Stomach (tissue), 8 donors: ENCODE measurements at regions not wholly inside any gene's neighbourhood (a gene's known extent, or its start where the extent isn't known, plus 50 kb on each side); places are given as distances from the start of the nearest gene placed in this dataset.

ENCODE experiments used
- DNase-seq, 2 donors: peaks; one replicate each; pipeline versions ENCODE4 v3.0.0 to v3.0.0-alpha.2; 2013 to 2019
- H3K27ac ChIP-seq, 5 donors: fragments of 200-600 bp in 4 of 5; sonication (generic) in 4 of 5; one replicate each; pipeline ENCODE4 v1.5.1; 2013 to 2019; ENCODE audit warnings: mild to moderate bottlenecking in 1 of 5, moderate library complexity in 1 of 5
- H3K27me3 ChIP-seq, 3 donors: fragments of 200-600 bp; sonication (generic); one replicate each; pipeline ENCODE4 v1.5.1; 2017 to 2019; ENCODE audit warnings: mixed run types in 1 of 3
- H3K36me3 ChIP-seq, 4 donors: fragments of 200-600 bp; sonication (generic); 1 replicate in 3 of 4; 2 replicates in 1 of 4; pipeline ENCODE4 v1.5.1; 2016 to 2019
- H3K4me1 ChIP-seq, 4 donors: fragments of 200-600 bp; sonication (generic); one replicate each; pipeline ENCODE4 v1.5.1; 2016 to 2019
- H3K4me3 ChIP-seq, 4 donors: fragments of 200-600 bp; sonication (generic) in 3 of 4; one replicate each; pipeline ENCODE4 v1.5.1; 2016 to 2019; ENCODE audit warnings: mild to moderate bottlenecking in 1 of 4
- H3K9me3 ChIP-seq, 4 donors: fragments of 200-600 bp; sonication (generic); one replicate each; pipeline ENCODE4 v1.5.1; 2016 to 2019
- EP300 ChIP-seq: sonication (generic); formaldehyde crosslinking; IDR thresholded peaks from one replicate; pipeline ENCODE4 v1.6.1; 2017; ENCODE audit warnings: antibody characterized with exemption
- POLR2A ChIP-seq, 4 donors: fragments of 450-650 bp; IDR thresholded peaks; one replicate each; pipeline ENCODE4 v1.6.1; 2016; ENCODE audit warnings: antibody characterized with exemption in 4 of 4, control low read depth in 2 of 4, mild to moderate bottlenecking in 1 of 4, moderate library complexity in 1 of 4
- POLR2AphosphoS5 ChIP-seq, 3 donors: sonication (generic); formaldehyde crosslinking; IDR thresholded peaks; one replicate each; pipeline ENCODE4 v1.6.1; 2016; ENCODE audit warnings: antibody characterized with exemption in 3 of 3
- WGBS, 5 donors: extraction: QIAGEN DNeasy Blood & Tissue Kit in 3 of 5; methylation state at CpG; one replicate each; pipeline versions ENCODE4 v1.1.5 to v1.1.7; 2013 to 2018; 5-methylcytosine and 5-hydroxymethylcytosine counted together
- intact Hi-C: fragments of 100-400 bp; cut with DNase I; formaldehyde crosslinking; loops from one replicate; pipeline ENCODE4 v1.15.1; 2023; ENCODE audit warnings: low total_unique reads
- TF ChIP-seq, protein P1 (sequence below), 7 experiments: fragments of 450-650 bp in 4 of 7; fragments of 200-600 bp in 3 of 7; sonication (generic) in 3 of 7; IDR thresholded peaks; one replicate each; pipeline ENCODE4 v1.5.1; 2016 to 2019; ENCODE audit warnings: antibody characterized with exemption in 7 of 7, control low read depth in 2 of 7, mild to moderate bottlenecking in 1 of 7
- donor health status: healthy with polysubstance abuse.
- donor health status: Bipolar disorder and iron deficiency.
- donor health status: healthy.

GRCh38 chr6:140372064-140372463 is 997.6 kb upstream of the CITED2 start:
- H3K9me3 ChIP-seq = peaks cover 0 to 4% (median 0%) of the 10 kb centered on the region in 4 donors
- peaks cover 0 to 6% (median 0%) of the 10 kb centered on the region in 4 donors for H3K4me1 ChIP-seq
- H3K27me3 ChIP-seq = no peaks in the 10 kb centered on the region
- H3K27ac ChIP-seq = no peak overlapping the region
- TF ChIP-seq, protein P1, sequence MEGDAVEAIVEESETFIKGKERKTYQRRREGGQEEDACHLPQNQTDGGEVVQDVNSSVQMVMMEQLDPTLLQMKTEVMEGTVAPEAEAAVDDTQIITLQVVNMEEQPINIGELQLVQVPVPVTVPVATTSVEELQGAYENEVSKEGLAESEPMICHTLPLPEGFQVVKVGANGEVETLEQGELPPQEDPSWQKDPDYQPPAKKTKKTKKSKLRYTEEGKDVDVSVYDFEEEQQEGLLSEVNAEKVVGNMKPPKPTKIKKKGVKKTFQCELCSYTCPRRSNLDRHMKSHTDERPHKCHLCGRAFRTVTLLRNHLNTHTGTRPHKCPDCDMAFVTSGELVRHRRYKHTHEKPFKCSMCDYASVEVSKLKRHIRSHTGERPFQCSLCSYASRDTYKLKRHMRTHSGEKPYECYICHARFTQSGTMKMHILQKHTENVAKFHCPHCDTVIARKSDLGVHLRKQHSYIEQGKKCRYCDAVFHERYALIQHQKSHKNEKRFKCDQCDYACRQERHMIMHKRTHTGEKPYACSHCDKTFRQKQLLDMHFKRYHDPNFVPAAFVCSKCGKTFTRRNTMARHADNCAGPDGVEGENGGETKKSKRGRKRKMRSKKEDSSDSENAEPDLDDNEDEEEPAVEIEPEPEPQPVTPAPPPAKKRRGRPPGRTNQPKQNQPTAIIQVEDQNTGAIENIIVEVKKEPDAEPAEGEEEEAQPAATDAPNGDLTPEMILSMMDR (IDR thresholded peaks at IDR 0.05) = no peak
- no peak for TF ChIP-seq EP300
- no peak for TF ChIP-seq POLR2A (IDR thresholded peaks at IDR 0.05)
- H3K4me3 ChIP-seq = no peak overlapping the region
- intact Hi-C loops = no loop called here
- DNase-seq = no peak
- no peaks in the 10 kb centered on the region for H3K36me3 ChIP-seq
- 70 to 81% (median 80%) methylated on average over 4 of the region's 4 CpGs for WGBS, 5 donors

DNA sequence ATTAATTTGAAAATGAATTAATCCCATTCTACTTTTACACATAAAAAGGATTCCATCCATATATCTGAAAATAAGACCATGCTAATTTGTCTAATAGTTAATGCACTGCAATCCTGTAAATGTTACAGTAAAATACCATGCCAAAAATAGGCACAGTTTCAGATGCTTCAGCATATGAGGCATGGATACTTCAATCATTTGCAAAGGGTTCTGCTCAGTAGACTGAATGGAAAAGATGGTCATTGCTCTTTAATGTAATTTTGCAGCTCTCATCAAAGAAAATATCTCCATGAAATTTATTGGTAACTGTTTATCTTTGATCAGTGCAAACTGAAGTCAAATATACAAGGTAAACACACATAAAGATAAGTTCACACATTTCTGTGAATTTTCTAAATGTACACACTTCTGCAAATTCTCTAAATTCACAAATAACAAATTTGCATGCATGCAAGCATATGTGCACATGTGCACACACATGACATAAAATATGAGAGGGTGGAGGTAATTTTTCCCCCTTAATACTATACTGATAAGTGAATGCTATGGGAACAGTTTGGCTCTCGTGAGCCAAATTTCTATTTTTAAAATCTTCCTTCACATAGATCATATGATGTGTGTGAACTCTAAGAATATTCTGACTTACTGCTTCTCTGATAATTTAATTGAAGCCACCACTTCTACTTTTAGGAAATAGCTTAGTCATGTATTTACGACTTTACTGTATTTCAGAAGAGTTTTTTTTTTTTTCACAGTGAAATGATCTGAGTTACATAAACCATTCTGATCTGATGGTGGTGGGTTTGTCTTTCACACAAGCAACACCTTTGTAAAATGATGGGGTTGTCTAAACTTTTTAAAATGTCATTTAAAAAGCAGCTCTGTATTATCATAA is 996.8 kb upstream of the CITED2 start:
- 44 to 55% (median 48%) methylated on average over 2 of the region's 2 CpGs for WGBS, 5 donors
- Histone ChIP-seq H3K27ac (no peak overlapping the region), H3K9me3 (peaks cover 0 to 4% (median 0%) of the 10 kb centered on the region in 4 donors), H3K27me3 (no peaks in the 10 kb centered on the region), H3K4me3 (no peak overlapping the region), H3K4me1 (peaks cover 0 to 6% (median 0%) of the 10 kb centered on the region in 4 donors), H3K36me3 (no peaks in the 10 kb centered on the region)
- intact Hi-C loops = no loop called here
- no peak for TF ChIP-seq POLR2AphosphoS5 (IDR thresholded peaks at IDR 0.05)
- DNase-seq = no peak

DNA sequence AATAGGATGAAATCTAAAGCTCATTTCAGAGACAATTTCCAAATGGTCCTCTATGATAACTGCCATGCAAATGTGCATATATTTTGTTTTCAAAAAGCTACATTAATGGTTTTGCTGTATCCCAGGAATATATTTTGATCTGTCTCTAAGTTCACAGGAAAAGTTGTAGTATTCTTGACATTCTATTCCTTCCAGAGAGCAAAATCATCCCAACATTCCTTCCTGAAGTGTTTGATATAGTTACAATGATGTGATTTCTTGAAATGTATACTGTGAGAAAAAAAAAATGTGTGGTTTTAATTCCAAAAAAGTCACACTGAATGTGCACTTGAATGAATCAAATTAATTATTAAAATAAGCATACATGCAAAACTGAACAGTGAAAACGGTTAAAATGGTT is 996.0 kb upstream of the CITED2 start:
- DNase-seq = no peak
- Histone ChIP-seq H3K9me3 (peaks cover 0 to 4% (median under 1%) of the 10 kb centered on the region in 4 donors), H3K36me3 (no peaks in the 10 kb centered on the region), H3K27ac (no peak overlapping the region), H3K4me3 (no peak overlapping the region), H3K4me1 (peaks cover 0 to 6% (median 0%) of the 10 kb centered on the region in 4 donors), H3K27me3 (no peaks in the 10 kb centered on the region)
- TF ChIP-seq POLR2AphosphoS5 (IDR thresholded peaks at IDR 0.05) (no peak), EP300 (no peak), POLR2A (IDR thresholded peaks at IDR 0.05) (no peak)
- TF ChIP-seq, protein P1 (IDR thresholded peaks at IDR 0.05) = no peak
- WGBS, 5 donors = 72 to 89% (median 87%) methylated on average over 1 of the region's 1 CpG
- intact Hi-C loops = no loop called here

DNA sequence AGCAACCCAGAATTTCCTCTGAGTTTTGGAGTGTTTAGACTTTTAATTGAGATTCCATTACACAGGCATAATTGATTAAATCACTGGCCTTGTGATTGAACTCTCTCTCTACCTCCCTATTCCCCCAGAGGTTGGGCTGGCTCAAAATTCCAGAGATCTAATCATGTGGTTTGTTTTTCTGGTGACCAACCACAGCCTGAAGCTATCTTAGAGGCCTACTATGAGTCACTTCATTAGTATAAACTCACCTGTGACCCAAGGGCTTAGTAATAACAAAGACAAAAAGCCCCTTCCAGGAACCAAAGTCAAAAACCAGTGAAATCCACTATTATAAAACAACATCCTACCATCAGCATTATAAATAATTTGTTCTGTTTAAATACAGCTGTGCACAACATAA is 992.5 kb upstream of the CITED2 start:
- Histone ChIP-seq H3K27me3 (no peaks in the 10 kb centered on the region), H3K4me1 (peaks cover 0 to 6% (median 0%) of the 10 kb centered on the region in 4 donors), H3K9me3 (peaks cover 0 to 19% (median 18%) of the 10 kb centered on the region in 4 donors), H3K27ac (no peak overlapping the region), H3K36me3 (no peaks in the 10 kb centered on the region), H3K4me3 (no peak overlapping the region)
- no peak for DNase-seq
- intact Hi-C loops = no loop called here
- TF ChIP-seq EP300 (no peak), POLR2AphosphoS5 (IDR thresholded peaks at IDR 0.05) (no peak), POLR2A (IDR thresholded peaks at IDR 0.05) (no peak)
- TF ChIP-seq, protein P1 (IDR thresholded peaks at IDR 0.05) = no peak

DNA sequence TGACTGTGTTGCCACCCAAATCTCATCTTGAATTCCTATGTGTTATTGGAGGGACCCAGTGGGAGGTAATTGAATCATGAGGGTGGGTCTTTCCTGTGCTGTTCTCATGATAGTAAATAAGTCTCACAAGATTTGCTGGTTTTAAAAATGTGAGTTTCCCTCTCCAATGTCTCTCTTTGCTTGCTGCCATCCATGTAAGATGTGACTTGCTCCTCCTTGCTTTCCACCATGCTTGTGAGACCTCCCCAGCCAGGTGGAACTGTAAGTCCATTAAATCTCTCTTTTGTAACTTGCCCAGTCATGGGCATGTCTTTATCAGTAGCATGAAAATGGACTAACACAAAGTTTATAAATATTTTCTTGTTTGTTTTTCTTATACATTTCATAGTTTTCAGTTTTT is 990.5 kb upstream of the CITED2 start:
- intact Hi-C loops = no loop called here

More for the DNA sequence above, 990.5 kb upstream of the CITED2 start:
- TF ChIP-seq EP300 (no peak), POLR2A (IDR thresholded peaks at IDR 0.05) (no peak), POLR2AphosphoS5 (IDR thresholded peaks at IDR 0.05) (no peak)
- TF ChIP-seq, protein P1 (IDR thresholded peaks at IDR 0.05) = no peak
- H3K36me3 ChIP-seq = no peaks in the 10 kb centered on the region
- H3K27ac ChIP-seq = no peak overlapping the region
- no peak for DNase-seq
- H3K4me1 ChIP-seq = no peaks in the 10 kb centered on the region
- H3K9me3 ChIP-seq = peaks cover 0 to 19% (median 18%) of the 10 kb centered on the region in 4 donors
- H3K27me3 ChIP-seq = no peaks in the 10 kb centered on the region
- H3K4me3 ChIP-seq = no peak overlapping the region
